ENCODE measurements at regions not wholly inside any gene's neighbourhood (a gene's known extent, or its start where the extent isn't known, plus 50 kb on each side); places are given as distances from the start of the nearest gene placed in this dataset.
A peak's percentile ranks its signal among the peaks of the same experiment; 100 is the strongest.

DNA sequence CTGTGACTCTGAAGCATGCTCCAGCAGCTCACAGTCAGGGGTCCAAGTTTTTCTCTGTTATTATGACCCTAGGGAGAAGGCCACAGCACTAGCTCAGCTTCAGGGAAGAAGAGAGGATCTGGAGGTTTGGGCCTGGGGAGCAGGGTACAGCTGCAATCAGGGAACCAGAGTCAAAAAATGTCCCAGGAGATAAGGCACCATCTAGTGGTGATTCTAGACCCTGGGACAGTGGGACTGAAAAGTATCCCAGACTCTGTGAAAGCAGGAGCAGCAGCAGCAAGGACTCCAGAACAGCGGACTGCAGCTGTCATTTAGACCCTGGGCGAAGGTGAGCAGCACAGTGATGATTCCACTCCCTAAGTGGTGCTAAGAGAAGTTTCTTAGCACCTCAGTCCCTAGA is 278.4 kb upstream of the DDX18 start:
- no peak overlapping the region for H3K4me2 ChIP-seq (ENCODE audit: low read length)
- H3K9me3 ChIP-seq (ENCODE audit: low read length), result no peaks in the 10 kb centered on the region
- no peaks in the 10 kb centered on the region for H3K4me1 ChIP-seq (ENCODE audit: insufficient read depth, low read length, poor library complexity, severe bottlenecking)
- CTCF ChIA-PET (ENCODE audit: unreplicated experiment), result interaction anchor here (0.6 kb wide), 1 partner anchor 64 kb away, joined by 3 read pairs; no protein-coding TSS in a partner anchor
- no peak overlapping the region for H3K27ac ChIP-seq (ENCODE audit: low read depth, low read length, poor library complexity, severe bottlenecking)
- H4K20me1 ChIP-seq (ENCODE audit: insufficient read depth, low read length), result no peaks in the 10 kb centered on the region
- no TSS peak for BruUV-seq (replicated peaks)
- H3K79me2 ChIP-seq (ENCODE audit: insufficient read depth, low read depth, low read length), result no peaks in the 10 kb centered on the region
- POLR2A ChIA-PET, result no interaction called here
- TF ChIP-seq EZH2phosphoT487 (IDR thresholded peaks at IDR 0.05; ENCODE audit: borderline replicate concordance, low read depth, low read length), result no peak
- TF ChIP-seq CTCF (conservative IDR thresholded peaks at IDR 0.05; ENCODE audit: low read length), result peak; percentile 65
- no peak overlapping the region for H2AFZ ChIP-seq (ENCODE audit: low read length)
- intact Hi-C loops (cut with micrococcal nuclease; ENCODE audit: unreplicated experiment), result no loop called here
- no peaks in the 10 kb centered on the region for H3K36me3 ChIP-seq (ENCODE audit: insufficient read depth, low read length)
- H3K9me2 ChIP-seq (ENCODE audit: insufficient read depth, low read length), result no peaks in the 10 kb centered on the region
- peak; percentile 3 for DNase-seq (ENCODE audit: low spot score)
- H3K4me3 ChIP-seq (ENCODE audit: low read depth, low read length, poor library complexity, severe bottlenecking), result no peak overlapping the region

DNA sequence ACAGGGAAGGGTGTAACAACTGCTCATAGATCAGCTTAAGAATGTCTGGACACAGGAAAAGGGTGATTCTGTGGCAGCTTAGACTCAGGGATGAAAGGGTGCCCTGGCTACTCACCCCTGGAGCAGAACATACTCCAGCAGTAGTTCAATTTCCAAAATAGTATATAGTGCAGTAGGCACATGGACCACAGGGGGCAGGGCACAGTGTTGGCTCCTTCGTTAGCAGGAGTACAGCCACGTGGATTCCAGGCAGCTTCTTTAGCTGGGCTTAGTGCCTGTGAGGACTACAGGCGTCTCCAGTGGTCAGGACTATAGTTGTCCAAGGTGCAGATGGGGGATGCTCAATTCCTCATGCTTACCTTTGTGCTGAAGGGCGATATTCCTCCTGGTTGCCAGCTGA is 277.5 kb upstream of the DDX18 start:
- TF ChIP-seq EZH2phosphoT487 (IDR thresholded peaks at IDR 0.05; ENCODE audit: borderline replicate concordance, low read depth, low read length) (no peak), CTCF (conservative IDR thresholded peaks at IDR 0.05; ENCODE audit: low read length) (no peak)
- H3K4me1 ChIP-seq (ENCODE audit: insufficient read depth, low read length, poor library complexity, severe bottlenecking), result no peaks in the 10 kb centered on the region
- ChIA-PET POLR2A (no interaction called here), CTCF (ENCODE audit: unreplicated experiment) (no interaction called here)
- H3K79me2 ChIP-seq (ENCODE audit: insufficient read depth, low read depth, low read length), result no peaks in the 10 kb centered on the region
- H4K20me1 ChIP-seq (ENCODE audit: insufficient read depth, low read length), result no peaks in the 10 kb centered on the region
- no peaks in the 10 kb centered on the region for H3K9me3 ChIP-seq (ENCODE audit: low read length)
- H3K4me3 ChIP-seq (ENCODE audit: low read depth, low read length, poor library complexity, severe bottlenecking), result no peak overlapping the region
- H3K4me2 ChIP-seq (ENCODE audit: low read length), result no peak overlapping the region
- BruUV-seq (replicated peaks), result no TSS peak
- no peaks in the 10 kb centered on the region for H3K9me2 ChIP-seq (ENCODE audit: insufficient read depth, low read length)
- H3K27ac ChIP-seq (ENCODE audit: low read depth, low read length, poor library complexity, severe bottlenecking), result no peak overlapping the region
- H2AFZ ChIP-seq (ENCODE audit: low read length), result no peak overlapping the region
- DNase-seq (ENCODE audit: low spot score), result no peak
- no peaks in the 10 kb centered on the region for H3K36me3 ChIP-seq (ENCODE audit: insufficient read depth, low read length)
- intact Hi-C loops (cut with micrococcal nuclease; ENCODE audit: unreplicated experiment), result no loop called here

DNA sequence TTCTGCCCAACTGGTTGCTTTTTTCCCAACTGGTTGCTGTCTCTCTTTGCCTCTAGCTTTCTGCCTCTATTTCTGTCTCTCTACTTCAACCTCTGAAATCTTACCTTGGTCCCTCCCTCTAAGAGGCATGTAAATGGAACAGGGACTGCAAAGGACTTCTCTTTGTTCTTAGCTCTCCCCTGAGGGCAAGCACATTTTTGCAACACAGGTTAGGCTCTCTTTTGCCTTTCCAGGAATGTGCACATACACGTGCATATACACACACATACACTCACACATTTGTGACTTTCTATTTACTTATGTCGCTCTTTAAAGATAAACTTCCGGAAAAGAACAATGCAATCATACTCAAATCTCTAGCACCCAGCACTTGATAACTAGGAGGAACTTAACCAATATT is 262.6 kb upstream of the DDX18 start:
- Histone ChIP-seq H4K20me1 (ENCODE audit: insufficient read depth, low read length) (no peaks in the 10 kb centered on the region), H3K79me2 (ENCODE audit: insufficient read depth, low read depth, low read length) (no peaks in the 10 kb centered on the region), H2AFZ (ENCODE audit: low read length) (no peak overlapping the region), H3K36me3 (ENCODE audit: insufficient read depth, low read length) (no peaks in the 10 kb centered on the region), H3K4me1 (ENCODE audit: insufficient read depth, low read length, poor library complexity, severe bottlenecking) (no peaks in the 10 kb centered on the region), H3K27ac (ENCODE audit: low read depth, low read length, poor library complexity, severe bottlenecking) (no peak overlapping the region), H3K9me3 (ENCODE audit: low read length) (no peaks in the 10 kb centered on the region), H3K4me3 (ENCODE audit: low read depth, low read length, poor library complexity, severe bottlenecking) (no peak overlapping the region), H3K4me2 (ENCODE audit: low read length) (no peak overlapping the region), H3K9me2 (ENCODE audit: insufficient read depth, low read length) (no peaks in the 10 kb centered on the region)
- no TSS peak for BruUV-seq (replicated peaks)
- ChIA-PET POLR2A (no interaction called here), CTCF (ENCODE audit: unreplicated experiment) (no interaction called here)
- intact Hi-C loops (cut with micrococcal nuclease; ENCODE audit: unreplicated experiment), result no loop called here
- TF ChIP-seq EZH2phosphoT487 (IDR thresholded peaks at IDR 0.05; ENCODE audit: borderline replicate concordance, low read depth, low read length) (no peak), CTCF (conservative IDR thresholded peaks at IDR 0.05; ENCODE audit: low read length) (no peak)
- DNase-seq (ENCODE audit: low spot score), result no peak
